HK-2 (cell line): ENCODE measurements at regions not wholly inside any gene's neighbourhood (a gene's known extent, or its start where the extent isn't known, plus 50 kb on each side); places are given as distances from the start of the nearest gene placed in this dataset.

Experiments used
- DNase-seq: peaks from one replicate; pipeline ENCODE4 v3.0.0-alpha.2; 2018; ENCODE audit not compliant: unreplicated experiment

GRCh38 chr11:134801570-134801969 lies 389.5 kb upstream of the B3GAT1 start:
- DNase-seq, result no peak

DNA sequence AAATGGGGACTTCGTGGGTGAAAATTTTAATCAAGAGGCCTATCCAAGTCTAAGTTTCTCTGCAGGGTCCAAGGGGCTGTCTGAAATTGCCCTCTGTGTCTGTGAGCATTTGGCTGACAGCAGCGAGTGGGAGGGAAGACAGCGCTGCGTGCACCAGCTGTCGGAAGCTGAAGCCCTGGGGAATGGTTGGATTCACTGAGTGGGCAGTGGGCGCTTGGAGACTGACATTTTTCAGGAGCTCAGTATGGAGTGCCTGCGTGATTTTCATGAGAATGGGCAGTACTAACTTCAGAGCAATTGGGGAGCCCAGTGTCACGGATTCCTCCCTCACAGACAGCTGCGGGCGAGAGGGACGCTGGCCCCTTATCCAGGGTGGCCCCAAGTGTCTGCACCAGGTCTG lies 388.8 kb upstream of the B3GAT1 start:
- no peak for DNase-seq

GRCh38 chr11:134800130-134800529 lies 388.1 kb upstream of the B3GAT1 start:
- DNase-seq, result no peak

GRCh38 chr11:134799386-134799785 lies 387.3 kb upstream of the B3GAT1 start:
- no peak for DNase-seq

DNA sequence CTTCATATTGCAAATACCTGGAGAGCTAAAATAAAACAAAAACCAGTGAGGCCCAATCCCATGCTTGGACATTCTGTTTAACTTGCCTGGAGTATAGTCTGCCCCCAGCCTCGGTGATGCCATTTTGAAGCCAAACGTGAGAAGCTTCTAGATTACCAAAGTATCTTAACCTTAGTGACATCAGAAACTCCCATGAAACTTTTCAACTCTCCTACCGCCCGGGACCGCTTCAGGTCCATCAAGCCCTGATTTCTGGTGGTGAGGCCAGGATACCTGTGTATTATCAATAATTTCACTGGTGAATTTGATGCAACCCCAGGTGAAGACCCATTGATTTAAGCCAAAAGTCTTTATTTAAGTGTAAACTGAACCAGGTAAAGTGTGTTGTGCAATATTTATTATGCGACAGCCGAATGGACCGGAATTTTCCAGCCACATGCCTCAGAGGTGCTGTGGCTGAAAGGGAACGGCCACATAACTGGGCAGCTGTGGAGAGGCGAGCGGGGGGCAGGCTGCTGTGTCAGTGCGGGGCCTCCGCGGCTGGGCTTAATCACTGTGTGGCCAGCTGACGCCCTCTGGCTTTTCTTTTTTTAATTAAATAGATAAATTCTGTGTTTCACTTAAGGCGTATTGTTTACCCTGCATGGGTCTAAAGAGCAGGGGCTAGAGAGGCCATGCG lies 385.5 kb upstream of the B3GAT1 start:
- no peak for DNase-seq

DNA sequence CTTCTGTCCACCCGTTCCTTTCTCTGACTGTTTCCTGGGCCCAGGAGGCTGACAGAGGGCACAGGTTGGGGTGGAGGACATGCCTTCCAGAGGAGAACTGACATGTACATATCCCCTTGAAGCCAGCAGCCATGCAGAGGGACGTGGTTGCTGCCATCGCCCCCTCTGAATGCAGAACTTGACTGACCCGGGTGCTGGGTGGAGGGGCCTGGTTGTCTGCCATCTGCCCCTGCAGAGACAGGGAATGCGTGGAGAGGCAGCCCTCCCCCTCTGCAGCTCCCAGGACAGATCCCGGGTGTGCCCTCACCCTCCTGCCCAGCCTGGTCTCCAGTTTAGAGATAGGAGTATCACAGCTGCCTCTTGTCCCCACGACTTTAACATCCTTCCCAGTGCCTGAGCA lies 383.0 kb upstream of the B3GAT1 start:
- DNase-seq, result no peak

- DNase-seq, result no peak
These were observed 382.1 kb upstream of the B3GAT1 start for GRCh38 chr11:134794192-134794591.

DNA sequence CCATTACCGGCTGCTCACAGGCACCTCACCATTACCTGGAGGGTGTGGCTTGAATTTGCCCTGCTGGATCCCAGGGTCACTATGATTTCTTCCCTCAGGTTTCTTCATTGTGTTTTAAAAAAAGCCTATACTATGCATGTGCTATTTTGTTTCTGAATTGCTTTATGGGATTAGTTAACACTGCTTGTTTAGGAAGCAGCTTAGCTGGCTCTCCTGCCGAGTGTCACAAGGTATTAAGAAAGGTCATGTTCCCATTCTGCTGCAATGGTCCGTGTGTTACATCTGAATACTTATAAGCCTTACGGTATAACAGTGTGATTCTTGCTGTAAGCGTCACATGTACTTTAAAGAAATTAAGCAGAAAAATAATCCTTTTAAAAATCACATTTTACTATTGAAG lies 380.6 kb upstream of the B3GAT1 start:
- DNase-seq, result no peak

- no peak for DNase-seq
These were observed 380.0 kb upstream of the B3GAT1 start for GRCh38 chr11:134792044-134792443.

- no peak for DNase-seq
These were observed 379.1 kb upstream of the B3GAT1 start for GRCh38 chr11:134791102-134791501.

DNA sequence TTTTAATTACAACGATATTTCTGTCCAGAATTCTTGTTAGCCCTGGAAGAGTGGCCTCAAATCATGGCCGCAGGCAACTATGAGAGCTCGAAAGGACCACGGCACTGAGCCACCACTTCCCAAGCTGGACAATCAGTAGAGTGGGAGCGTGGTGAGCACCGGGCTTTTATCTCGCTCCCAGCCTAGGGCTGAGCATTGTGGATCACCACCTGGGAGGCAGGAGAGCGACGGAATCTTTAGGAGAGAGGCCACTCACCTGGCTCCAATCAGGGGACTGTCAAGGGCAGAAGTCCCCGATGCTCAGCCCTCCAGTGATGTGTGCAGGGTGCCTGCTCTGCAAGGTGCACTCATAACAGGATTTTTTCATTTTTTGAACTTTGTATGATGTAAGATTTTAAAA lies 377.1 kb upstream of the B3GAT1 start:
- no peak for DNase-seq

- DNase-seq, result no peak
These were observed 374.6 kb upstream of the B3GAT1 start for GRCh38 chr11:134786636-134787035.

DNA sequence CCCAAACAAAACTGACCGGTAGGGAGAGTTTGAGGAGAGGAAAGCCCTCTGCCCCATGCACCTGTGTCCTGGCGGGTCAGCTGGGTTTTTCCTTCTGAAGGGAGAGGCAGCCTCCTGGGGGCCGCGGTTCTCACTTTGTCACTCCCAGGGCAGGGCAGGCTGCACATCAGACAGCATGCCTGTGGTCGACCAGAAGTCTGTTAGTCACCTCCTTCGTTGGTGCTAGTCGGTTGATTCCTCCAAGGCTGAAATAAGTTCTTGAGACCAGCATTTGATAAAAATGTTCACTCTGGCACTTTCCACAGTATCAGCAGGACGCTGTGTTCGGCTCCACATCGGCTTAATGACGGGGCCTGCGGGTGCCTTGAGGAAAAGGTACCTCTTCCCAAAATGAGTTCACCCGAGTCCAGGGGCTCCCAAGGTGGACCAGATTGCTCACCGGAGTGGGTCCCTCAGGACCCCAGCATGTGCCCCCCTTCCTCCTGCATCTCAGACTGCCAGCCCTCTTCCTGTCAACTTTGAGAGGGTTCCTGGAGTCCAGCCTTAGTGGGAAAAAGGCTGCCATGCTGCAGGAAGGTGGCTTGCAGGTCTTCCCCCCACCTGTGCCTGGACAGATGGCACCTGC lies 373.7 kb upstream of the B3GAT1 start:
- no peak for DNase-seq

DNA sequence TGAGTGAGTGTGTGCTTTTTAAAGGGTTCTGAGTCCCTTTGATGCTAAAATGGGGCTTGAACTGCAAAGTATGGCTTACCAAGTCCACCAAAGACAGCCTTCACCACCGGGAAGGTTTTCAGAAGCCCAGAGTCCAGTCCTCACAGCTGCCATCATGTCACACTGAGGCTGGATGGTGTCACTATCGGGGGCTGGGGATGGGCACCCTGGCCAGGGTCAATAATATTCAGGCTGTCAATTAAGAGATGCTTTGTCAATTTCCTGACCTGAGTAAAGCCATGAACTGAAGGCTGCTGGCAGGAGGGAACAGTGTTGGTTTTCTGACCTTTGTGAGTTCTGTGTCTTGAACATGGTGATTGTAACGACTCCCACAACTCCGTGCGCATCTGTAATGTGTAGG lies 373.0 kb upstream of the B3GAT1 start:
- DNase-seq, result no peak

DNA sequence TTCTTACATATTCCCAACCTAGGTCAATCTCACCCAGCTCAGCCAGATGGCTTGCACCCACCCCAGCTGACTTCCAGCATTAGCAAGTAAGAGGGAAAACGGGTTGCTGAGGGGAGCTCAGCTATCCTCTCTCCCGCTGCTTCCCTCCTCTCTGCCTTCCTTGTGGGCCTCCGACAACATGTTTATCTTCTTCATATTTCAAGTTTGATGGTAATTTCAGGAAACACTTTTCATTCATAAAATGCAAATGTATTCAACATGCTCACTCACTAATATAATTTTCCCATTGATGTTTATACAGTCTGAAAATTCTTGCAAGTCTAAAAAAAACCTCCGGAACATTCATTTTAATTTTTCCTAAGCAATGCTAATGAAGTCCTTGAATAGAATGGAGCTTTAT lies 372.5 kb upstream of the B3GAT1 start:
- no peak for DNase-seq

DNA sequence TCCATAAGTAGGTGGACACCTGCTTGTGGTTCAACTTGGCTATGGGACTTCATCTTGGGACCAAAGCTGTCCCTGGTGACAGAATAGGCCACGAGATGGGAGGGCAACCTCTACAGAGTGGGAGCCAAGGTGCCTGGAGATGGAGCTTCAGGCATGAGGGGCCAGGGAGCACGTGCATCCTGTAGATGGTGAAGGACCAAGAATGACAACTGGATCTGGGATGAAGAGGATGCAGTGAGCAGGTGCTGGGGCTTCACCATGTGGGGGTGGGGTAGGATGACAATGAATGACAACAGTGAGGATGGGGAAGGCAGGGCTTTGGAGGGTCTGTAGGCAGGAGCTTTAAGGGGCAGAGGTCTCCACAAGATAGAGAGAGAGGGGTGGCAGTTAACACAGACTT lies 372.0 kb upstream of the B3GAT1 start:
- DNase-seq, result no peak

DNA sequence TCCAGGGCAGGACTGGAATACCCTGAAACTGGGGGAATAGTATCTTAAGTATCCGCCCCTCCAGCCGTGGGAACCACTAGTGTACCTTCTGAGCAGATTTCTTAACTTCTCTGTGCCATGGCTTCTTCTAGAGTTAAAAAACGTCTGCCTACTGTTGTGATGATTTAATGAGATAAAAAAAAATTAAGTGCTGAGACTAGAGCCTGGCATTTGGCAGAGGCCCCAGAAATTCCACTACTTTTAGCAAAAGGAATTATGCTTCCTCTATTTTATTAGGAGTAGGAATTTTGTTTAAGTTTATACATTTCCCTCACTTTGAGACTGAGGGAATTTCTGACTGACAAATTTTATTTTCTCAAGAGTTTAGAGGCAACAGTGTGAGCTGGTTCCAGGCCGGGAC lies 371.2 kb upstream of the B3GAT1 start:
- no peak for DNase-seq

DNA sequence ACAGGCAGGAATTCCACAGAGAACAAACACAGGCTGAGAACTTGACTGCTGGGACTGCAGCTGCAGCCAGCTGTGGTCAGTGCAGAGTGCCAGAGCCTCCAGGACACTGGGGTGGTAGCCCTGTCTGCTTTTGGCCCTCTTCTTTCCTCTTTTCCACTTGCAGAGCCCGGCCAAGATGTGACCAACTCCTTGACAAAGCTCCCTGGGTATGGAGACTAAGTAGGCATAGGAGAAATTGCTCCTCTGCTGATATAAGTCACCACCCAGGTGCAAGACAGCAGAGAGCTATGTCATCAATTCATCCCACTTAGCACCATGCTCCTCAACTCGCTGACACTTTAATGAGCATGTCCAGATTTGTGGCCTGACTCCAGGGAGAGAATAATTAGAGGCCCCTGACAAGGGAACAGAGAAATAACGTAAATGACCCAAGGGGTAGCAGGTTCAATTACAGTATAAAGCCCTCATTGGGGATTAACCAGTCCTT lies 369.4 kb upstream of the B3GAT1 start:
- DNase-seq, result no peak

GRCh38 chr11:134780486-134781147 lies 368.6 kb upstream of the B3GAT1 start:
- no peak for DNase-seq

DNA sequence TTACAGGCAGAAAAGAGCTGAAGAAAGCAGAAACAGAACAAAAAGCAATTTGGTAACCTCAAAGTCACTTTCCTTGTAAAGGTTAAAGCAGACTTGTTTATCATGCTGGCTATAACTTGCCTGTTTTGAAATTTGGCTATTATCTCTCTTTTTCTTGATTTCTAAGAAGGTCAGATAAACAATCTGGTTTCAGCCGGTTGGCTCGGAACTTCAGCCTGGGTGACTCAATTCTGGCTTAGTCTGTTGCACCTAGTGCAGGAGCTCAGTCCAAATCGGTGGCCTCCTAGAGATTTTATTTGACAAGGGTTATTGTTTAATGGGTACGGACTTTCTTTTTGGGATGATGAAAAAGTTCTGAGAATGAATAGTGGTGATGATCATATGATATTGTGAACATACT lies 367.1 kb upstream of the B3GAT1 start:
- DNase-seq, result no peak

- no peak for DNase-seq
These were observed 356.4 kb upstream of the B3GAT1 start for GRCh38 chr11:134768463-134768862.

GRCh38 chr11:134765565-134765964 lies 353.5 kb upstream of the B3GAT1 start:
- DNase-seq, result no peak

GRCh38 chr11:134764966-134765365 lies 352.9 kb upstream of the B3GAT1 start:
- no peak for DNase-seq
